ENCODE measurements at regions not wholly inside any gene's neighbourhood (a gene's known extent, or its start where the extent isn't known, plus 50 kb on each side); places are given as distances from the start of the nearest gene placed in this dataset.

DNA sequence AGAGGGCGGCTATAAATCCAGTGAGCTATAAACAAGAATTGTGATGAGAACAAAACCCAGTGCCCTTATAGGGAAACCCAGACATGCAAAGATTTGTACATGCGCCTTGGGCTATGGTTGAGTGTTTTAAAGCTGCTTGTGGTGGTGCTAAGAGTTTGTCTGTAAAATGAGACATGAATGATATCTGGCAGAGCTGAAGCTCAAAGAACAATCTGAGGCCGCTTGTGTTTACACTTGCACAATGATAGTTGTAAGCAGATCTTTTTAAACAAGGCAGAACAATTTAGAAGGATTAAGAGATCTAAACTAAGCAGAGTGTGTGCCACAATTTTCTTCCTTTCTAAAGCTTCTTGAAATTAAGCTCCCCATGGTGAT is 80.4 kb upstream of the ADAMTS5 start (continued):
- TF ChIP-seq, protein P1, sequence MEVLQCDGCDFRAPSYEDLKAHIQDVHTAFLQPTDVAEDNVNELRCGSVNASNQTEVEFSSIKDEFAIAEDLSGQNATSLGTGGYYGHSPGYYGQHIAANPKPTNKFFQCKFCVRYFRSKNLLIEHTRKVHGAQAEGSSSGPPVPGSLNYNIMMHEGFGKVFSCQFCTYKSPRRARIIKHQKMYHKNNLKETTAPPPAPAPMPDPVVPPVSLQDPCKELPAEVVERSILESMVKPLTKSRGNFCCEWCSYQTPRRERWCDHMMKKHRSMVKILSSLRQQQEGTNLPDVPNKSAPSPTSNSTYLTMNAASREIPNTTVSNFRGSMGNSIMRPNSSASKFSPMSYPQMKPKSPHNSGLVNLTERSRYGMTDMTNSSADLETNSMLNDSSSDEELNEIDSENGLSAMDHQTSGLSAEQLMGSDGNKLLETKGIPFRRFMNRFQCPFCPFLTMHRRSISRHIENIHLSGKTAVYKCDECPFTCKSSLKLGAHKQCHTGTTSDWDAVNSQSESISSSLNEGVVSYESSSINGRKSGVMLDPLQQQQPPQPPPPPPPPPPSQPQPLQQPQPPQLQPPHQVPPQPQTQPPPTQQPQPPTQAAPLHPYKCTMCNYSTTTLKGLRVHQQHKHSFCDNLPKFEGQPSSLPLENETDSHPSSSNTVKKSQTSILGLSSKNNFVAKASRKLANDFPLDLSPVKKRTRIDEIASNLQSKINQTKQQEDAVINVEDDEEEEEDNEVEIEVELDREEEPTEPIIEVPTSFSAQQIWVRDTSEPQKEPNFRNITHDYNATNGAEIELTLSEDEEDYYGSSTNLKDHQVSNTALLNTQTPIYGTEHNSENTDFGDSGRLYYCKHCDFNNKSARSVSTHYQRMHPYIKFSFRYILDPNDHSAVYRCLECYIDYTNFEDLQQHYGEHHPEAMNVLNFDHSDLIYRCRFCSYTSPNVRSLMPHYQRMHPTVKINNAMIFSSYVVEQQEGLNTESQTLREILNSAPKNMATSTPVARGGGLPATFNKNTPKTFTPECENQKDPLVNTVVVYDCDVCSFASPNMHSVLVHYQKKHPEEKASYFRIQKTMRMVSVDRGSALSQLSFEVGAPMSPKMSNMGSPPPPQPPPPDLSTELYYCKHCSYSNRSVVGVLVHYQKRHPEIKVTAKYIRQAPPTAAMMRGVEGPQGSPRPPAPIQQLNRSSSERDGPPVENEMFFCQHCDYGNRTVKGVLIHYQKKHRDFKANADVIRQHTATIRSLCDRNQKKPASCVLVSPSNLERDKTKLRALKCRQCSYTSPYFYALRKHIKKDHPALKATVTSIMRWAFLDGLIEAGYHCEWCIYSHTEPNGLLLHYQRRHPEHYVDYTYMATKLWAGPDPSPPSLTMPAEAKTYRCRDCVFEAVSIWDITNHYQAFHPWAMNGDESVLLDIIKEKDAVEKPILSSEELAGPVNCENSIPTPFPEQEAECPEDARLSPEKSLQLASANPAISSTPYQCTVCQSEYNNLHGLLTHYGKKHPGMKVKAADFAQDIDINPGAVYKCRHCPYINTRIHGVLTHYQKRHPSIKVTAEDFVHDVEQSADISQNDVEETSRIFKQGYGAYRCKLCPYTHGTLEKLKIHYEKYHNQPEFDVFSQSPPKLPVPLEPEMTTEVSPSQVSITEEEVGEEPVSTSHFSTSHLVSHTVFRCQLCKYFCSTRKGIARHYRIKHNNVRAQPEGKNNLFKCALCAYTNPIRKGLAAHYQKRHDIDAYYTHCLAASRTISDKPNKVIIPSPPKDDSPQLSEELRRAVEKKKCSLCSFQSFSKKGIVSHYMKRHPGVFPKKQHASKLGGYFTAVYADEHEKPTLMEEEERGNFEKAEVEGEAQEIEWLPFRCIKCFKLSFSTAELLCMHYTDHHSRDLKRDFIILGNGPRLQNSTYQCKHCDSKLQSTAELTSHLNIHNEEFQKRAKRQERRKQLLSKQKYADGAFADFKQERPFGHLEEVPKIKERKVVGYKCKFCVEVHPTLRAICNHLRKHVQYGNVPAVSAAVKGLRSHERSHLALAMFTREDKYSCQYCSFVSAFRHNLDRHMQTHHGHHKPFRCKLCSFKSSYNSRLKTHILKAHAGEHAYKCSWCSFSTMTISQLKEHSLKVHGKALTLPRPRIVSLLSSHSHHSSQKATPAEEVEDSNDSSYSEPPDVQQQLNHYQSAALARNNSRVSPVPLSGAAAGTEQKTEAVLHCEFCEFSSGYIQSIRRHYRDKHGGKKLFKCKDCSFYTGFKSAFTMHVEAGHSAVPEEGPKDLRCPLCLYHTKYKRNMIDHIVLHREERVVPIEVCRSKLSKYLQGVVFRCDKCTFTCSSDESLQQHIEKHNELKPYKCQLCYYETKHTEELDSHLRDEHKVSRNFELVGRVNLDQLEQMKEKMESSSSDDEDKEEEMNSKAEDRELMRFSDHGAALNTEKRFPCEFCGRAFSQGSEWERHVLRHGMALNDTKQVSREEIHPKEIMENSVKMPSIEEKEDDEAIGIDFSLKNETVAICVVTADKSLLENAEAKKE (CRISPR knock-in tag; IDR thresholded peaks at IDR 0.05) = no peak
- TF ChIP-seq STAT1 (IDR thresholded peaks at IDR 0.05; ENCODE audit: unreplicated experiment) (no peak), EZH2phosphoT487 (IDR thresholded peaks at IDR 0.05; ENCODE audit: unreplicated experiment) (no peak), EZH2 (IDR thresholded peaks at IDR 0.05; ENCODE audit: low read depth, unreplicated experiment) (no peak)
- TF ChIP-seq, protein P2, sequence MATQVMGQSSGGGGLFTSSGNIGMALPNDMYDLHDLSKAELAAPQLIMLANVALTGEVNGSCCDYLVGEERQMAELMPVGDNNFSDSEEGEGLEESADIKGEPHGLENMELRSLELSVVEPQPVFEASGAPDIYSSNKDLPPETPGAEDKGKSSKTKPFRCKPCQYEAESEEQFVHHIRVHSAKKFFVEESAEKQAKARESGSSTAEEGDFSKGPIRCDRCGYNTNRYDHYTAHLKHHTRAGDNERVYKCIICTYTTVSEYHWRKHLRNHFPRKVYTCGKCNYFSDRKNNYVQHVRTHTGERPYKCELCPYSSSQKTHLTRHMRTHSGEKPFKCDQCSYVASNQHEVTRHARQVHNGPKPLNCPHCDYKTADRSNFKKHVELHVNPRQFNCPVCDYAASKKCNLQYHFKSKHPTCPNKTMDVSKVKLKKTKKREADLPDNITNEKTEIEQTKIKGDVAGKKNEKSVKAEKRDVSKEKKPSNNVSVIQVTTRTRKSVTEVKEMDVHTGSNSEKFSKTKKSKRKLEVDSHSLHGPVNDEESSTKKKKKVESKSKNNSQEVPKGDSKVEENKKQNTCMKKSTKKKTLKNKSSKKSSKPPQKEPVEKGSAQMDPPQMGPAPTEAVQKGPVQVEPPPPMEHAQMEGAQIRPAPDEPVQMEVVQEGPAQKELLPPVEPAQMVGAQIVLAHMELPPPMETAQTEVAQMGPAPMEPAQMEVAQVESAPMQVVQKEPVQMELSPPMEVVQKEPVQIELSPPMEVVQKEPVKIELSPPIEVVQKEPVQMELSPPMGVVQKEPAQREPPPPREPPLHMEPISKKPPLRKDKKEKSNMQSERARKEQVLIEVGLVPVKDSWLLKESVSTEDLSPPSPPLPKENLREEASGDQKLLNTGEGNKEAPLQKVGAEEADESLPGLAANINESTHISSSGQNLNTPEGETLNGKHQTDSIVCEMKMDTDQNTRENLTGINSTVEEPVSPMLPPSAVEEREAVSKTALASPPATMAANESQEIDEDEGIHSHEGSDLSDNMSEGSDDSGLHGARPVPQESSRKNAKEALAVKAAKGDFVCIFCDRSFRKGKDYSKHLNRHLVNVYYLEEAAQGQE (IDR thresholded peaks at IDR 0.05; ENCODE audit: unreplicated experiment) = no peak

Data from GM23338 (cell line).